ENCODE measurements at regions not wholly inside any gene's neighbourhood (a gene's known extent, or its start where the extent isn't known, plus 50 kb on each side); places are given as distances from the start of the nearest gene placed in this dataset.

DNA sequence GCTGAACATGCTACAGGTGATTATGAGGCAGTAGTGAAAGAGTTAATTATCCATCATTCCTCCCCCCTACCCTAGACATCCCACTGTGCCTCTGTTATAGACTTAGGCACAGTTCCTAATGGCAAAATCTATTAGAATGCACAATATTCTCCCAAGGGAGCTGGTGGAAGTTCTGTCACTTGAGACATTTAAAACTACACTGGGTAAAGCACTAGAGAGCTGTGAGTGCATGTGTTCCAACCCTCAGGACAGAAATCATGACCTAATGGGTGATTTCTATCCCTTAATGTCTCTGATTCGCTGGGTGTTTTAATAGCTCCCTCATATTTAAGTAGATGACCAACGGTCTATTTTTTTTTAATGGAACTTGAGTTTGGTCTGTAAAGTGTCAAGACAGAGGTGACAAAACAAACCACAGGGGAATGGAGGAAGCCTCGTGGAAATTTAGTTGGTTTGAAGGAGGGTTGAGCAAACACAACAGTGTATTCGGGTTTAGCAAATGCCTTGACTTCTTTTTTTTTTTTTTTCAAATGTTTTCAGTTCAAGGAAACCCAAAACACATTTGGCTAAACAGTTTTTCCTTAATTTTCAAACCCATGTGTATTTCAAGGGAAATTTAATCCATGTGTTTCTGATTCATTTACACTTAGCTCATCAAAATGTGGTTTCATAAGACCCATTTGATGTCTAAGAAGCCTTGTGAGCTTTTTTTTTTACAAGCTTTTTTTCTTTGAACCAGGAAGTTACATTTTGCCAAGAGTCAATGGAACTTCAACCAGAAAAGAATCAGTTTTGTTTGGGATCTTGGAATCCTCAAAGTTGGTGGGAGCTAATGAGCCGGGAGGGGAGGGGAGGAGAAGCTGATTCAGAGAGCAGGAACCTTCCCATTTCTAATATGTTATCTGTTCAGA, 665.1 kb upstream of the ZEB2 start:
- TF ChIP-seq, protein P1, sequence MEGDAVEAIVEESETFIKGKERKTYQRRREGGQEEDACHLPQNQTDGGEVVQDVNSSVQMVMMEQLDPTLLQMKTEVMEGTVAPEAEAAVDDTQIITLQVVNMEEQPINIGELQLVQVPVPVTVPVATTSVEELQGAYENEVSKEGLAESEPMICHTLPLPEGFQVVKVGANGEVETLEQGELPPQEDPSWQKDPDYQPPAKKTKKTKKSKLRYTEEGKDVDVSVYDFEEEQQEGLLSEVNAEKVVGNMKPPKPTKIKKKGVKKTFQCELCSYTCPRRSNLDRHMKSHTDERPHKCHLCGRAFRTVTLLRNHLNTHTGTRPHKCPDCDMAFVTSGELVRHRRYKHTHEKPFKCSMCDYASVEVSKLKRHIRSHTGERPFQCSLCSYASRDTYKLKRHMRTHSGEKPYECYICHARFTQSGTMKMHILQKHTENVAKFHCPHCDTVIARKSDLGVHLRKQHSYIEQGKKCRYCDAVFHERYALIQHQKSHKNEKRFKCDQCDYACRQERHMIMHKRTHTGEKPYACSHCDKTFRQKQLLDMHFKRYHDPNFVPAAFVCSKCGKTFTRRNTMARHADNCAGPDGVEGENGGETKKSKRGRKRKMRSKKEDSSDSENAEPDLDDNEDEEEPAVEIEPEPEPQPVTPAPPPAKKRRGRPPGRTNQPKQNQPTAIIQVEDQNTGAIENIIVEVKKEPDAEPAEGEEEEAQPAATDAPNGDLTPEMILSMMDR (IDR thresholded peaks at IDR 0.05) = no peak
- no peak for TF ChIP-seq POLR2A (IDR thresholded peaks at IDR 0.05)
